ENCODE measurements at regions not wholly inside any gene's neighbourhood (a gene's known extent, or its start where the extent isn't known, plus 50 kb on each side); places are given as distances from the start of the nearest gene placed in this dataset.

- TF ChIP-seq CTCF (tag by site-specific recombination; IDR thresholded peaks at IDR 0.05): no peak
- no peak for TF ChIP-seq ZNF549 (tag by site-specific recombination; IDR thresholded peaks at IDR 0.05)
- TF ChIP-seq KLF1 (tag by site-specific recombination; IDR thresholded peaks at IDR 0.05): no peak
- no peak for TF ChIP-seq REST (tag by site-specific recombination; IDR thresholded peaks at IDR 0.05)
- no peak for TF ChIP-seq TRIM28 (IDR thresholded peaks at IDR 0.05; ENCODE audit: borderline replicate concordance, low read length)
- no peak for TF ChIP-seq ZNF362 (tag by site-specific recombination; IDR thresholded peaks at IDR 0.05)
Observed at GRCh38 chr10:4448030-4448429, 378.0 kb upstream of the AKR1E2 start.
